ENCODE measurements at regions not wholly inside any gene's neighbourhood (a gene's known extent, or its start where the extent isn't known, plus 50 kb on each side); places are given as distances from the start of the nearest gene placed in this dataset.

GRCh38 chr12:43095669-43096280 lies 456.2 kb downstream of the ADAMTS20 start:
- TF ChIP-seq CTCF (IDR thresholded peaks at IDR 0.05) (no peak), POLR2A (IDR thresholded peaks at IDR 0.05) (no peak), POLR2AphosphoS5 (IDR thresholded peaks at IDR 0.05; ENCODE audit: insufficient read depth in 1 of 2, low read depth in 1 of 2) (no peak)

All from vagina (tissue), 2 donors.